Skeletal muscle cell (primary cell): ENCODE measurements at regions not wholly inside any gene's neighbourhood (a gene's known extent, or its start where the extent isn't known, plus 50 kb on each side); places are given as distances from the start of the nearest gene placed in this dataset.
"Not testable (repeated sequence)": the region's sequence is repeated elsewhere in the genome, so short reads cannot be mapped to it uniquely, and the experiment has no call there.

Source experiments
- DNase-seq: peaks from one replicate; pipeline ENCODE4 v3.0.0-alpha.2; 2010; ENCODE audit warnings: low read depth
- H3K4me3 ChIP-seq: 2 replicates; pipeline ENCODE4 v1.5.1; 2011; ENCODE audit warnings: low read depth, mild to moderate bottlenecking, control low read depth, low read length, moderate library complexity

GRCh38 chr21:39084979-39085729 is 98.1 kb downstream of the PSMG1 start:
- no peak overlapping the region for H3K4me3 ChIP-seq
- no peak for DNase-seq

GRCh38 chr21:39084073-39084472 is 99.2 kb downstream of the PSMG1 start:
- no peak overlapping the region for H3K4me3 ChIP-seq

GRCh38 chr21:39083377-39084008 is 99.8 kb downstream of the PSMG1 start:
- no peak for DNase-seq
- H3K4me3 ChIP-seq = no peak overlapping the region

More at GRCh38 chr21:39084073-39084472, 99.2 kb downstream of the PSMG1 start:
- DNase-seq = no peak

DNA sequence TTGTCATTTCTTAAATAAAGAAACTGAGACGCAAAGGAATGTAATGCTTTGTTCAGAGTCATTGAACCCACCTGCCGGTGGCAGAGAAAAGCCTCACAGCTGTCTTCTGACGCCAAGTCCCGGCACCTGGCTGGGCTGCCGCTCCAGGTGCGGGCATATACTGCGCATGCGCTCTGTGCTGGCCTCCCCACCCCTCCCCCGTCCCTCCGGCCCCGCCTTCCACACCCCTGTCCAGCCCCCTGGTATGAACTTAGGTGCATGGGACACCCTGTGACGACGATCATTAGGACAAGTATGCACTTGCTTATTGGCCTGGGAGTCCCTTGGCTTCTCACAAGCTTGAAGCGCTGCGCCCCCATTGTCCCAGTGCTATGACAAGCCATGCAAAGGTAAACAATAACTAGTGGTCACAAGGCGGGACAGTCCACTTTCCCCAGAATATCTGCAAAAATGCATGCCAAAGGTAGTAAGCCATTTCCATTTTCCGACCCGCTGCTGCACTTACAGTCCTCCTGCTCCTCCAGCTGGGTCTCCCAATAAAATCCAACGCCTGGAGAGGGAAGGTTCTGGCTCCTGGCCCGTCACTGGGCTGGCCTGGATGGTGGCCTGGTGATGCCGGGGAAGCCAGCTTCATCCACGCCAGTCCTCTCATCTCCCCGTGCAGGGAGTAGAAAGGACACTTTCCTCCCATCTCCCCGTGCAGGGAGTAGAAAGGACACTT is 100.4 kb downstream of the PSMG1 start:
- H3K4me3 ChIP-seq = no peak overlapping the region

DNA sequence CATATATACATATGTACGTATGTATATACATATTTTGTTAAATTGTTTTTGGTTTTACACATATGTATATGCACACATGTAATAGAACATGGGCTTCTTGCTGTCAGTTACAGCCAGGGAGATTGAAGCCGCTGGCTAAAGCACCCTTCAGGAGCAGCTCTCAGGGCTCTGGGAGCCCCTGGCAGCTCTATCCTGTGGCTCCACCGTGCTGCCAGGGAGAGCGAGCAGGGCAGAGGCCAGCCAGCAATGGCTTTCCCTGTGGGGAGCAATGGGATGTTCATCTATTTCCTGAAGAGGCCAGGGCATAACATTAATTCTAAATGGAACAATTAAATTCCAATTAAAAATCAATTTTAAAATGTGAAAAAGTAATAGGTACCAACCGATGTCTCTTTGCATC is 102.9 kb downstream of the PSMG1 start:
- no peak for DNase-seq
- H3K4me3 ChIP-seq = no peak overlapping the region

More for the DNA sequence above, 100.4 kb downstream of the PSMG1 start:
- DNase-seq = no peak

DNA sequence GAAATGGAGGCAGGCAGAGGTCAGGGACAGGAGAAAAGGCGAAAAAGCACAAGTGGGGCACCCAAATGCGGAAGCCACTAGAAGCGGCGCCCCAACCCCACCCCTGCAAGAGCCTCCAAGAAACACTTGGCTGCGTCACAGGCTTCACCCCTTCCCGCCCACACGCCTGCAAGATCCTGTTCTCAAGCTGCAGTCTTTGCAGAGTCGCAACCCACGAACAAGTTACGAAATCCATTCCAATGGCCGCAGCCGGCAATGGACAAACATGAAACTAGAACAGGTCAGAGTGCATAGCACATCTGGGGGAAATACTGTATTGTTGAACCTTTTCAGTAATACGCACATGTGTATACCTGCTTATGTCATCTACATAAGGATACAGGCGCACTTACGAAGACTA is 103.6 kb downstream of the PSMG1 start:
- no peak for DNase-seq
- no peak overlapping the region for H3K4me3 ChIP-seq

GRCh38 chr21:39078322-39079065 is 104.8 kb downstream of the PSMG1 start:
- no peak for DNase-seq
- no peak overlapping the region for H3K4me3 ChIP-seq

GRCh38 chr21:39077876-39078275 is 105.4 kb downstream of the PSMG1 start:
- no peak for DNase-seq

GRCh38 chr21:39074508-39074907 is 108.7 kb downstream of the PSMG1 start:
- no peak for DNase-seq
- no peak overlapping the region for H3K4me3 ChIP-seq

More at GRCh38 chr21:39077876-39078275, 105.4 kb downstream of the PSMG1 start:
- H3K4me3 ChIP-seq = no peak overlapping the region

DNA sequence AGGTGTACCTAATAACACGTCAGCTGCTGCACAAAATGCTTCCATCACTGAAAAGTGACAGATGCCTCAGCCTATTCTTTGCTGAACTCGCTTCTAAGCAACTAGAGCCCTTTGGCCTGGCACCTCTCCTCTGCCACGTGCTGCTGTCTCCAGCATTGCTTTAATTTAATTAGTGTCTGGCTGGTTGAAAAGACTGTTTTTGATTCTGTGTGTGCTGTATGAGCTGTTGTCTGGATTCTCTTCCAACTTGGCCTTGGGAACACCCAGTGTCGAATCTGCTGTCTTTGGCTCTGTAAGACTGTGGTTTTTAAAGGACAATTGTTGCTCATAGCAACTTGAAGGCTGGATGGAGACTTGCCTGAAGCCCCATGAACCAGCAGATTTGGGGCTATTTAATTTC is 109.5 kb downstream of the PSMG1 start:
- DNase-seq = no peak
- no peak overlapping the region for H3K4me3 ChIP-seq

GRCh38 chr21:39073063-39073462 is 110.2 kb downstream of the PSMG1 start:
- DNase-seq = no peak
- H3K4me3 ChIP-seq = no peak overlapping the region

GRCh38 chr21:39072468-39072867 is 110.8 kb downstream of the PSMG1 start:
- no peak overlapping the region for H3K4me3 ChIP-seq

DNA sequence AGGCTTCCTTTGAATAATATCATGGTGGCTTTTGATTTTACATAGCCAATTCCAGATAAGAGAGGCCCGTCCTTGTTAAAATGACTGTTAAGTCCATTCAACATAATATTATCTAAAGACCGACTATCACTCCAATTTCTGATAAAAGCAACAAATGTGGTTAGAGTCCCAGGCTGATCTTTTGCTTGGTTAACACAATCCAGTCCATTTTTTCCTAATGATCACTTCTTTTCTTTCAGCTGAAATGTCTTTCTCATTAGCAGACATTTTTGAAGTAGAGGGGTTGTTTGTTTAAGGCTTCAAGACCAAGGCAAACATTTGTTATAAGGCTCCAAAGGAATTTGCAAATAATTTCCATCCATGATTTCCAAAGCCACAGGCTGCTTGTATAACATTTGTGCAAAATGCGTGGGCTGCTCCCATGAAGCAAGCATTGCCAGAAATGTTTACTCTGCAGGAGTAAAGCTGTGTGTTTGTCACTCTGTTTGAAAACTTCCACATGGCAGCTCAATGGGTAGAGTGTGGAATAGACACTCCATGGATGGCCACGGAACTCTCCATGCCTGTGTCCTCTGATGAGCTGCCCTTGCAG is 111.5 kb downstream of the PSMG1 start:
- H3K4me3 ChIP-seq = no peak overlapping the region
- DNase-seq = no peak

More at GRCh38 chr21:39072468-39072867, 110.8 kb downstream of the PSMG1 start:
- no peak for DNase-seq

- not testable (repeated sequence) for DNase-seq, H3K4me3 ChIP-seq
Observed at GRCh38 chr21:39069856-39070255, 113.4 kb downstream of the PSMG1 start.

- H3K4me3 ChIP-seq = no peak overlapping the region
- DNase-seq = no peak
Observed at GRCh38 chr21:39066829-39067780, 116.1 kb downstream of the PSMG1 start.

DNA sequence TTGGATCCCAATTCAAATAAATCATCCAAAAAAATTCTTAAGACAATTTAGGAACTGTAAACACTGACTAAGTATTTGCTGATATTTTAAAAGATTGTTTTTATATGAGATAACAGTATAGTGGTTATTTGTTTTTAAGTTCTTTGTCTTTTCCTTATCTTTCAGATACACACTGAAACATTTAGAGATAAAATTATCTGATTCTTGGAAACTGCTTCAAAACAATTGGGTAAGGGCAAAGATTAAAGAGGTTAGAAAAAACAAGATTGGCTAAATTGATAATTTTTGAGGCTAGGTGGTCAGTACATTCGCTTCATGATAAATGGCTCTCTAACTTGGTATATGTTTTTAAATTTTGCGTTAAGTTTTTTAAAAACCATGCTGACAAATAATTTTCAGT is 117.3 kb downstream of the PSMG1 start:
- no peak overlapping the region for H3K4me3 ChIP-seq
- no peak for DNase-seq

DNA sequence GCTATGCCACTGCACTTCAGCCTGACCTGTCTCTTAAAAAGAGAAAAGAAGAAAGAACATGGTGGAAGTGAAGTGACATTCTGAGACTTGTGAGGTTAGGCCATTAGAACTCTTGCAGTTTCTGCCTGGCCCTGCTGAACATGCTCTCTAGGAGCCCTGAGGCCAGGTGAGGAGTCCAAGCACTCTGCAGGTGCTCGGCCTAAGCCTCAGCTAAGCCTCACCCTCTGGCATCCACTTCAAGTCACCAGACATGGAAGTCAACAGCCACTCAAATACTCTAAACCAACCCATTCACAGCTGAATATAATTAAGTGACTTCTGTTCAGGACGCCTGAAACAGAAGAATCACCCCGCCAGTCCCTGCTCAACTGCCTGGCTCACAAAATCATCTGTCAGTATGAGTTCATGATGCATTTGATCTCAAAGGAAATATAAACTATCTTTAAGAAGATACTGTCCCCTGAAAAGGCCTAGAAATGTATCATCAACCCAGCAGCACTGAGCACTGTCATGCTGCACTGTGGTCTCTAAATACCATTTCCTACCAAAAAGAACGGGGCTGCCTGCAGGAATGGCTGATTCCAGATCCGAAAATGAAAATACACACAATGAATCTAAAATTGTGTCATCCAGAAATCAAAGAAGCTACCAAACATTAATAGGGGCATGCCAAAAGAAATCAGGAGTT is 118.8 kb downstream of the PSMG1 start:
- DNase-seq = no peak
- H3K4me3 ChIP-seq = no peak overlapping the region

GRCh38 chr21:39063517-39063916 is 119.7 kb downstream of the PSMG1 start:
- H3K4me3 ChIP-seq = no peak overlapping the region

More at GRCh38 chr21:39063517-39063916, 119.7 kb downstream of the PSMG1 start:
- DNase-seq = no peak
